Endothelial cell (in vitro differentiated cells): ENCODE measurements at regions not wholly inside any gene's neighbourhood (a gene's known extent, or its start where the extent isn't known, plus 50 kb on each side); places are given as distances from the start of the nearest gene placed in this dataset.

Experiments
- DNase-seq: peaks from one replicate; pipeline ENCODE4 v3.0.0; 2021; ENCODE audit warnings: low spot score
- H3K27ac Mint-ChIP-seq: one replicate; pipeline ENCODE4 v1.8.0; 2021; ENCODE audit warnings: mixed read lengths, inconsistent platforms; ENCODE audit not compliant: unreplicated experiment
- H3K27me3 Mint-ChIP-seq: one replicate; pipeline ENCODE4 v1.8.0; 2021; ENCODE audit warnings: mild to moderate bottlenecking, moderate library complexity, mixed read lengths, inconsistent platforms; ENCODE audit not compliant: unreplicated experiment
- H3K36me3 Mint-ChIP-seq: one replicate; pipeline ENCODE4 v1.8.0; 2021; ENCODE audit warnings: mild to moderate bottlenecking, low read depth, mixed read lengths, inconsistent platforms; ENCODE audit not compliant: unreplicated experiment
- H3K4me1 Mint-ChIP-seq: one replicate; pipeline ENCODE4 v1.8.0; 2021; ENCODE audit warnings: mild to moderate bottlenecking, mixed read lengths, inconsistent platforms; ENCODE audit not compliant: unreplicated experiment
- H3K4me3 Mint-ChIP-seq: one replicate; pipeline ENCODE4 v1.8.0; 2021; ENCODE audit warnings: mild to moderate bottlenecking, mixed read lengths, inconsistent platforms; ENCODE audit not compliant: unreplicated experiment
- H3K9me3 Mint-ChIP-seq: one replicate; pipeline ENCODE4 v1.8.0; 2021; ENCODE audit warnings: mixed read lengths, inconsistent platforms; ENCODE audit not compliant: unreplicated experiment
- TF ChIP-seq, protein P1 (sequence below): fragments of 200-600 bp; sonication (generic); IDR thresholded peaks from one replicate; pipeline ENCODE4 v1.5.0; 2021; ENCODE audit warnings: antibody characterized with exemption; ENCODE audit not compliant: unreplicated experiment

DNA sequence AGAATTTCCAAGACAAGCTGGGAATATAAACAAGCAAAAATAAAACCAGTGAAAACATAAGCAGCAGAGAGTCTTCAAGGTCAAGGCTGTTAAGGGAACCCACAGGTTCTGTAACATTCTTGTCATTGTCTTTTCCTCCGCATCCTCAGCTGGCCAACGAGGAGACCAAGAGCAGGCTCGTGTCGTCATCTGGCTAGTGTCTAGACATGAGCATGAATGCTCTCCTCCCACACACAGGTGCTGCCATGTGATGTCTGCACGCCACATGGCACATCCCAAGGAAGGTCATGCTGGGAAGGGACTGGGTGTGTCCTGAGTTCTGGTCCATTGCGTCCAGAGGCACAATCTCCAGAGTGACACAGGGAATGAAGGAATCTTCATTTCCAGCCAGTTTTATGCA, 156.2 kb downstream of the POLR2M start:
- DNase-seq: no peak
- Mint-ChIP-seq H3K4me3 (no peak overlapping the region), H3K27me3 (peaks cover 2% of the 10 kb centered on the region), H3K36me3 (no peaks in the 10 kb centered on the region), H3K4me1 (no peaks in the 10 kb centered on the region), H3K9me3 (no peaks in the 10 kb centered on the region), H3K27ac (no peak overlapping the region)
- TF ChIP-seq, protein P1, sequence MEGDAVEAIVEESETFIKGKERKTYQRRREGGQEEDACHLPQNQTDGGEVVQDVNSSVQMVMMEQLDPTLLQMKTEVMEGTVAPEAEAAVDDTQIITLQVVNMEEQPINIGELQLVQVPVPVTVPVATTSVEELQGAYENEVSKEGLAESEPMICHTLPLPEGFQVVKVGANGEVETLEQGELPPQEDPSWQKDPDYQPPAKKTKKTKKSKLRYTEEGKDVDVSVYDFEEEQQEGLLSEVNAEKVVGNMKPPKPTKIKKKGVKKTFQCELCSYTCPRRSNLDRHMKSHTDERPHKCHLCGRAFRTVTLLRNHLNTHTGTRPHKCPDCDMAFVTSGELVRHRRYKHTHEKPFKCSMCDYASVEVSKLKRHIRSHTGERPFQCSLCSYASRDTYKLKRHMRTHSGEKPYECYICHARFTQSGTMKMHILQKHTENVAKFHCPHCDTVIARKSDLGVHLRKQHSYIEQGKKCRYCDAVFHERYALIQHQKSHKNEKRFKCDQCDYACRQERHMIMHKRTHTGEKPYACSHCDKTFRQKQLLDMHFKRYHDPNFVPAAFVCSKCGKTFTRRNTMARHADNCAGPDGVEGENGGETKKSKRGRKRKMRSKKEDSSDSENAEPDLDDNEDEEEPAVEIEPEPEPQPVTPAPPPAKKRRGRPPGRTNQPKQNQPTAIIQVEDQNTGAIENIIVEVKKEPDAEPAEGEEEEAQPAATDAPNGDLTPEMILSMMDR: no peak

GRCh38 chr15:57865294-57865693, 158.8 kb downstream of the POLR2M start:
- TF ChIP-seq, protein P1: peak; percentile 76
- Mint-ChIP-seq H3K4me3 (no peak overlapping the region), H3K4me1 (no peaks in the 10 kb centered on the region), H3K27ac (no peak overlapping the region), H3K9me3 (no peaks in the 10 kb centered on the region), H3K36me3 (no peaks in the 10 kb centered on the region), H3K27me3 (peaks cover 2% of the 10 kb centered on the region)
- no peak for DNase-seq

- peaks cover 2% of the 10 kb centered on the region for H3K27me3 Mint-ChIP-seq
- H3K4me1 Mint-ChIP-seq: no peaks in the 10 kb centered on the region
- TF ChIP-seq, protein P1: peak; percentile 70
- H3K9me3 Mint-ChIP-seq: no peaks in the 10 kb centered on the region
- H3K36me3 Mint-ChIP-seq: no peaks in the 10 kb centered on the region
- H3K4me3 Mint-ChIP-seq: no peak overlapping the region
- no peak overlapping the region for H3K27ac Mint-ChIP-seq
- peak; percentile 83 for DNase-seq
Observed at GRCh38 chr15:57866149-57866736, 159.7 kb downstream of the POLR2M start.

DNA sequence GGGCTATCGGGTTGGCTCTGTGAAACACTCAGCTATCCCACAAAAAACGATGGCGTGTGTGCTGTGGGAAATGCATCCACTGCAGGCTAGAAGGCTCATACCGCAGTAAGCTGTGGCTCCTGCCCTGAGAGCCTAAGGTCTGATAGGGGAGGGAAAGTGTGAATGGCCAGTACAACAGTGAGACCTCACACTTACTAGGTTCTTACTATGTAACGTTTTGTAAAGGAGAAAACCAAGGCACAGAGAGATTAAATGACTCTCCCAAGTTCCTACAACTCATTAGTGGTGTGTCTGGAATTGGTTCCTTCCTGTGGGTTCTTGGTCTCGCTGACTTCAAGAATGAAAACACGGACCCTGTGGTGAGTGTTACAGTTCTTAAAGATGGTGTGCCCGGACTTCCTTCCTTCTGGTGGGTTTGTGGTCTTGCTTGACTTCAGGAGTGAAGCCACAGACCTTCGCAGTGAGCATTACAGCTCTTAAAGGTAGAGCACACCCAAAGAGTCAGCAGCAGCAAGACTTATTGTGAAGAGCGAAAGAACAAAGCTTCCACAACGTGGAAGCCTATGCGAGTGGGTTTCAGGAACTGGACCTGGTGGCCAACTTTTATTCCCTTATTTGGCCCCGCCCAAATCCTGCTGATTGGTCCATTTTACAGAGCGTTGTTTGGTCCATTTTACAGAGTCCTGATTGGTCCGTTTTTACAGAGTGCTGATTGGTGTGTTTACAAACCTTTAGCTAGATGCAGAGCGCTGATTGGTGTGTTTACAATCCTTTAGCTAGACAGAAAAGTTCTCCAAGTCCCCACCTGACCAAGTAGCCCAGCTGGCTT, 161.7 kb downstream of the POLR2M start:
- peaks cover 2% of the 10 kb centered on the region for H3K27me3 Mint-ChIP-seq
- H3K36me3 Mint-ChIP-seq: no peaks in the 10 kb centered on the region
- no peak overlapping the region for H3K27ac Mint-ChIP-seq
- DNase-seq: no peak
- H3K4me3 Mint-ChIP-seq: no peak overlapping the region
- H3K4me1 Mint-ChIP-seq: no peaks in the 10 kb centered on the region
- H3K9me3 Mint-ChIP-seq: no peaks in the 10 kb centered on the region
- TF ChIP-seq, protein P1: no peak

DNA sequence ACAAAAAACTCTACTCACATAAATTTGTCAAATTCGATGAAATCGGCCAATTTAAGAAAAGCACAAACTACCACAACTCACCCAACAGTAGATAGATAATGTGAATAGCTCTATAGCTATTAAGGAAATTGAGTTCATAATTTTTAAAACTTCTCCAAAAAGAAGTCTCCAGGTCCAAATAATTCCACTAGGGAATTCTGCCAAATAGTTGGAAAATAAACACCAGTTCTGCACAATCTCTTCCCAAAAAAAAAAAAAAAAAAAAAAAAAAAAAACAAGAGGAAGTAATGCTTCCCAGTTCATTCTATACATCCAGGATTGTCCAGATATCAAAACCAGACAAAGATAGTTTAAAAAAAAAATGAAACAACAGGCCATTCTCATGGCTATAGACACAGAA, 164.2 kb downstream of the POLR2M start:
- H3K4me3 Mint-ChIP-seq: no peak overlapping the region
- DNase-seq: no peak
- H3K36me3 Mint-ChIP-seq: no peaks in the 10 kb centered on the region
- no peaks in the 10 kb centered on the region for H3K9me3 Mint-ChIP-seq
- no peaks in the 10 kb centered on the region for H3K4me1 Mint-ChIP-seq
- no peak overlapping the region for H3K27ac Mint-ChIP-seq
- TF ChIP-seq, protein P1: no peak
- H3K27me3 Mint-ChIP-seq: peaks cover 2% of the 10 kb centered on the region
